Panc1 (cell line): ENCODE measurements at regions not wholly inside any gene's neighbourhood (a gene's known extent, or its start where the extent isn't known, plus 50 kb on each side); places are given as distances from the start of the nearest gene placed in this dataset.

Experiments used
- ATAC-seq: fragments of 200-7000 bp; cut with Tn5 transposase; 2 replicates; pipeline ENCODE4 v1.9.1; 2020; ENCODE audit warnings: mild to moderate bottlenecking, moderate library complexity
- BruUV-seq: library from RNA; stranded (reverse); fragments of 400-500 nt; replicated peaks from 2 replicates; lab custom pipeline; 2021; lab: Mats Ljungman, UMichigan
- CTCF ChIA-PET: fragments of 300-600 bp; sonication (Branson Sonifier 250); formaldehyde crosslinking; loops from one replicate; lab custom pipeline; 2022; ENCODE audit warnings: antibody characterized with exemption; lab: Charles Lee
- POLR2A ChIA-PET: fragments of 300-600 bp; sonication (Branson Sonifier 250); formaldehyde crosslinking; loops from one replicate; lab custom pipeline; 2022; ENCODE audit warnings: antibody characterized with exemption; lab: Charles Lee
- DNase-seq: peaks from one replicate; pipeline ENCODE4 v3.0.0-alpha.2; 2010; ENCODE audit warnings: low read depth, low spot score
- H3K27ac ChIP-seq: 2 replicates; pipeline ENCODE4 v1.5.1; 2011; ENCODE audit warnings: mild to moderate bottlenecking, low read length, inconsistent platforms
- H3K27me3 ChIP-seq: fragments of 200-500 bp; sonication (Bioruptor generic); 2 replicates; pipeline ENCODE4 v1.6.0; 2014; ENCODE audit warnings: low read length, inconsistent platforms; ENCODE audit not compliant: control insufficient read depth, insufficient read depth
- H3K36me3 ChIP-seq: fragments of 200-500 bp; sonication (Bioruptor generic); 2 replicates; pipeline ENCODE4 v1.5.1; 2014; ENCODE audit warnings: inconsistent platforms, mild to moderate bottlenecking, low read length, moderate library complexity; ENCODE audit not compliant: control insufficient read depth, insufficient read depth
- H3K4me1 ChIP-seq: 2 replicates; pipeline ENCODE4 v1.5.1; 2011; ENCODE audit warnings: inconsistent platforms, mild to moderate bottlenecking, low read length, moderate library complexity; ENCODE audit not compliant: control insufficient read depth, insufficient read depth
- H3K4me3 ChIP-seq, 2 experiments: 2 replicates each; pipeline ENCODE4 v1.5.1; 2011 to 2012; ENCODE audit warnings: low read depth in 2 of 2, low read length in 2 of 2, mild to moderate bottlenecking in 2 of 2, inconsistent platforms in 1 of 2, moderate library complexity in 1 of 2
- H3K9me3 ChIP-seq: fragments of 200-500 bp; sonication (Bioruptor generic); 2 replicates; pipeline ENCODE4 v1.5.1; 2014; ENCODE audit warnings: low read depth, mild to moderate bottlenecking, inconsistent platforms, low read length, moderate library complexity; ENCODE audit not compliant: control insufficient read depth, insufficient read depth
- POLR2AphosphoS5 ChIP-seq: IDR thresholded peaks from 2 replicates; pipeline ENCODE4 v1.6.1; 2012; ENCODE audit warnings: mild to moderate bottlenecking, low read depth, low read length, moderate library complexity
- SIN3A ChIP-seq: IDR thresholded peaks from 2 replicates; pipeline ENCODE4 v1.6.1; 2012; ENCODE audit warnings: low read depth, mild to moderate bottlenecking, low read length, moderate library complexity, borderline replicate concordance; ENCODE audit not compliant: insufficient read depth
- TCF7L2 ChIP-seq: IDR thresholded peaks from 2 replicates; pipeline ENCODE4 v1.6.1; 2011; ENCODE audit warnings: mild to moderate bottlenecking, low read depth, low read length, inconsistent platforms
- in situ Hi-C: cut with HindIII; loops from 2 replicates; pipeline ENCODE4 v1.10.0; 2016; ENCODE audit warnings: low sequenced_read_pairs, low pct_unique_long_range_greater_than_20kb
- intact Hi-C: fragments of 100-400 bp; cut with micrococcal nuclease; formaldehyde crosslinking; loops from one replicate; pipeline ENCODE4 v1.10.0; 2022; ENCODE audit not compliant: unreplicated experiment
- TF ChIP-seq, protein P1 (sequence below): fragments of 450-650 bp; IDR thresholded peaks from 2 replicates; pipeline ENCODE4 v1.5.1; 2017; ENCODE audit warnings: mild to moderate bottlenecking
- TF ChIP-seq, protein P2 (sequence below), 2 experiments: IDR thresholded peaks; 2 replicates each; pipeline ENCODE4 v1.6.1; 2011 to 2012; ENCODE audit warnings: low read depth in 2 of 2, control low read depth in 1 of 2, low read length in 1 of 2, mild to moderate bottlenecking in 1 of 2, moderate library complexity in 1 of 2; ENCODE audit not compliant: insufficient read depth in 1 of 2

DNA sequence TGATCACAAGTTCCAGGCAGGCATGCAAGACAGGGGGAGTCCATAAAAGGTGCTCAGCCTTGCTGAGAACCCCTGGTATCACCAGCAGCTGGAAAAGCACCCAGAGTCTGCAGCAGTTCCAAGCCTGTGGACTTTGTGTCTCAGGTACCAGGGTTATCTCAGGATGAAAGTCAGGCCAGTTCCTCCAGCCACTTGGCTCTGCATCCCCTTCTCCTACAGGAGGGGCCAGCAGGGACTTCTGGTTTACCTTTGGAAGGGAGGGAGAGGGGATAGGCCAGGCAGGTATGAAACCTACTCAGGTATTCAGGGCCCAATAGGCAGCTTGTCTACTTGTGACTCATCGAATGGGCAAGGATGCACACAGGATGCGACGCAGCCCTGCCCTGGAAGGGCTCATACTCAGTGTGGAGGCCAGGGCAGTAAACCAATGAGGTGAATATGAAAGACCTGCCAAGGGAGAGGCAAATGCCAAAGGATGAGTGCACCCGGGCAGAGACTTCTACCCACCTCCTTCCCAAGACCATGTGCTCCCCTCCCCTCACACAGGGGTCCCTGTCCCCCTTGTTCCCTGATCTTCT lies 148.2 kb downstream of the SLC38A6 start:
- POLR2A ChIA-PET: no interaction called here
- no peaks in the 10 kb centered on the region for H3K27me3 ChIP-seq
- CTCF ChIA-PET: no interaction called here
- BruUV-seq: no TSS peak
- in situ Hi-C loops: no loop called here
- TF ChIP-seq POLR2AphosphoS5: no peak
- TF ChIP-seq, protein P1, sequence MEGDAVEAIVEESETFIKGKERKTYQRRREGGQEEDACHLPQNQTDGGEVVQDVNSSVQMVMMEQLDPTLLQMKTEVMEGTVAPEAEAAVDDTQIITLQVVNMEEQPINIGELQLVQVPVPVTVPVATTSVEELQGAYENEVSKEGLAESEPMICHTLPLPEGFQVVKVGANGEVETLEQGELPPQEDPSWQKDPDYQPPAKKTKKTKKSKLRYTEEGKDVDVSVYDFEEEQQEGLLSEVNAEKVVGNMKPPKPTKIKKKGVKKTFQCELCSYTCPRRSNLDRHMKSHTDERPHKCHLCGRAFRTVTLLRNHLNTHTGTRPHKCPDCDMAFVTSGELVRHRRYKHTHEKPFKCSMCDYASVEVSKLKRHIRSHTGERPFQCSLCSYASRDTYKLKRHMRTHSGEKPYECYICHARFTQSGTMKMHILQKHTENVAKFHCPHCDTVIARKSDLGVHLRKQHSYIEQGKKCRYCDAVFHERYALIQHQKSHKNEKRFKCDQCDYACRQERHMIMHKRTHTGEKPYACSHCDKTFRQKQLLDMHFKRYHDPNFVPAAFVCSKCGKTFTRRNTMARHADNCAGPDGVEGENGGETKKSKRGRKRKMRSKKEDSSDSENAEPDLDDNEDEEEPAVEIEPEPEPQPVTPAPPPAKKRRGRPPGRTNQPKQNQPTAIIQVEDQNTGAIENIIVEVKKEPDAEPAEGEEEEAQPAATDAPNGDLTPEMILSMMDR: no peak
- TF ChIP-seq TCF7L2: no peak
- TF ChIP-seq, protein P2, sequence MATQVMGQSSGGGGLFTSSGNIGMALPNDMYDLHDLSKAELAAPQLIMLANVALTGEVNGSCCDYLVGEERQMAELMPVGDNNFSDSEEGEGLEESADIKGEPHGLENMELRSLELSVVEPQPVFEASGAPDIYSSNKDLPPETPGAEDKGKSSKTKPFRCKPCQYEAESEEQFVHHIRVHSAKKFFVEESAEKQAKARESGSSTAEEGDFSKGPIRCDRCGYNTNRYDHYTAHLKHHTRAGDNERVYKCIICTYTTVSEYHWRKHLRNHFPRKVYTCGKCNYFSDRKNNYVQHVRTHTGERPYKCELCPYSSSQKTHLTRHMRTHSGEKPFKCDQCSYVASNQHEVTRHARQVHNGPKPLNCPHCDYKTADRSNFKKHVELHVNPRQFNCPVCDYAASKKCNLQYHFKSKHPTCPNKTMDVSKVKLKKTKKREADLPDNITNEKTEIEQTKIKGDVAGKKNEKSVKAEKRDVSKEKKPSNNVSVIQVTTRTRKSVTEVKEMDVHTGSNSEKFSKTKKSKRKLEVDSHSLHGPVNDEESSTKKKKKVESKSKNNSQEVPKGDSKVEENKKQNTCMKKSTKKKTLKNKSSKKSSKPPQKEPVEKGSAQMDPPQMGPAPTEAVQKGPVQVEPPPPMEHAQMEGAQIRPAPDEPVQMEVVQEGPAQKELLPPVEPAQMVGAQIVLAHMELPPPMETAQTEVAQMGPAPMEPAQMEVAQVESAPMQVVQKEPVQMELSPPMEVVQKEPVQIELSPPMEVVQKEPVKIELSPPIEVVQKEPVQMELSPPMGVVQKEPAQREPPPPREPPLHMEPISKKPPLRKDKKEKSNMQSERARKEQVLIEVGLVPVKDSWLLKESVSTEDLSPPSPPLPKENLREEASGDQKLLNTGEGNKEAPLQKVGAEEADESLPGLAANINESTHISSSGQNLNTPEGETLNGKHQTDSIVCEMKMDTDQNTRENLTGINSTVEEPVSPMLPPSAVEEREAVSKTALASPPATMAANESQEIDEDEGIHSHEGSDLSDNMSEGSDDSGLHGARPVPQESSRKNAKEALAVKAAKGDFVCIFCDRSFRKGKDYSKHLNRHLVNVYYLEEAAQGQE (IDR thresholded peaks at IDR 0.05; ENCODE audit: insufficient read depth in 1 of 2, low read depth in 2 of 2, low read length in 1 of 2): no peak
- TF ChIP-seq SIN3A: no peak
- intact Hi-C loops: no loop called here
- H3K9me3 ChIP-seq: no peaks in the 10 kb centered on the region
- H3K36me3 ChIP-seq: no peaks in the 10 kb centered on the region
- H3K4me1 ChIP-seq: no peaks in the 10 kb centered on the region
- DNase-seq: no peak
- ATAC-seq: no peak
- H3K27ac ChIP-seq: no peak overlapping the region
- H3K4me3 ChIP-seq: no peak overlapping the region

DNA sequence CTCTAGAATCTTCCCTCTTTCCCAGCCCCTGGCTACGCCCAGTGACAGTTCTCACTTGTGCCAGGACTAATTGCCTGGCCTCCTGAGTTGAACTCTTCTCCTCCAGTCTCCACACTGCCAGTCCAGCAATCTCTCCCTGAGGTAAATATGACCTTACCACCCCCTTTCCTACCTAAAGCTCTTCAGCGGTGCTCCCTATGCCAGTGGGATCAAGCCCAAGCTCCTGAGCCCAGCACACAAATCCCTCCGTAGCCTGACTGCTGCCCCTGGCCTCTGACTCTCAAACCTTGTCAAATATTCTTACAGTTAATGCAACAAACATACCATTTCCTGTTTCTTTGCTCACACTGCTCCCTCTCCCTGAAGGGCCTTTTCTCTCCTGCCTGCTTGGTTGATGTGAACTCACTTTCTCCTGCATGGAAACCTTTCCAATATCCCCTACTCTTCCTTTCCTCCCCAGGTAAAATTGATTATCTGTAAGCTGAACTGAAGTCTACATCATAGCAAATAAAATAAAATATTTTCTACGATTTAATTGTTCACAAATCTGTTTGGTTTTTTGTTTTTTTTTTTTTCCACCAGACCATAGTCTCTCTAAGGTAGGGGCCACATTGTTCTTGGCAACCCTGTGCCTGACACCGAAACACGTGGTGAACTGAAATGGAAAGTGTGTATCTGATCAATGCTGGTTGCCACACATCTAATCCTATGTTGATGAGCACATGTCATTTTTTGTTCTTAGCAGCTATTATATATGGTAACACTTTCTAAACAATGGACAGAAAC lies 147.5 kb downstream of the SLC38A6 start:
- Histone ChIP-seq H3K4me1 (no peaks in the 10 kb centered on the region), H3K27me3 (no peaks in the 10 kb centered on the region), H3K9me3 (no peaks in the 10 kb centered on the region), H3K4me3 (no peak overlapping the region), H3K36me3 (no peaks in the 10 kb centered on the region), H3K27ac (no peak overlapping the region)
- in situ Hi-C loops (no loop called here), intact Hi-C loops (no loop called here)
- ChIA-PET POLR2A (no interaction called here), CTCF (no interaction called here)
- no TSS peak for BruUV-seq
- no peak for ATAC-seq
- TF ChIP-seq POLR2AphosphoS5: no peak
- TF ChIP-seq TCF7L2: no peak
- no peak for TF ChIP-seq SIN3A
- TF ChIP-seq, protein P2 (IDR thresholded peaks at IDR 0.05; ENCODE audit: insufficient read depth in 1 of 2, low read depth in 2 of 2, low read length in 1 of 2): no peak
- DNase-seq: no peak
